Neural crest cell (in vitro differentiated cells): ENCODE measurements at regions not wholly inside any gene's neighbourhood (a gene's known extent, or its start where the extent isn't known, plus 50 kb on each side); places are given as distances from the start of the nearest gene placed in this dataset.

Experiments
- DNase-seq: peaks from one replicate; pipeline ENCODE4 v3.0.0; 2021; ENCODE audit warnings: low read depth, mixed read lengths, low spot score
- H3K27ac Mint-ChIP-seq: one replicate; pipeline ENCODE4 v1.8.0; 2021; ENCODE audit warnings: mild to moderate bottlenecking, mixed read lengths; ENCODE audit not compliant: unreplicated experiment
- H3K27me3 Mint-ChIP-seq: 2 replicates; pipeline ENCODE4 v1.8.0; 2021; ENCODE audit warnings: low read depth, mild to moderate bottlenecking, mixed read lengths
- H3K36me3 Mint-ChIP-seq: 2 replicates; pipeline ENCODE4 v1.8.0; 2021; ENCODE audit warnings: low read depth, mild to moderate bottlenecking, mixed read lengths
- H3K4me1 Mint-ChIP-seq: 2 replicates; pipeline ENCODE4 v1.8.0; 2021; ENCODE audit warnings: mixed read lengths
- H3K4me3 Mint-ChIP-seq: one replicate; pipeline ENCODE4 v1.8.0; 2021; ENCODE audit warnings: mild to moderate bottlenecking, mixed read lengths
- H3K9me3 Mint-ChIP-seq: 2 replicates; pipeline ENCODE4 v1.8.0; 2021; ENCODE audit warnings: mixed read lengths
- CTCF ChIP-seq: fragments of 200-600 bp; sonication (generic); conservative IDR thresholded peaks from 2 replicates; pipeline ENCODE4 v1.5.0; 2021; ENCODE audit warnings: antibody characterized with exemption, mild to moderate bottlenecking

GRCh38 chr7:31413766-31414165 is 73.2 kb upstream of the NEUROD6 start:
- Mint-ChIP-seq H3K27ac (no peak overlapping the region), H3K4me3 (no peak overlapping the region), H3K27me3 (no peaks in the 10 kb centered on the region), H3K36me3 (no peaks in the 10 kb centered on the region), H3K4me1 (no peaks in the 10 kb centered on the region), H3K9me3 (no peaks in the 10 kb centered on the region)
- TF ChIP-seq CTCF: no peak
- DNase-seq: no peak

- H3K27me3 Mint-ChIP-seq: no peaks in the 10 kb centered on the region
- H3K4me1 Mint-ChIP-seq: no peaks in the 10 kb centered on the region
- DNase-seq: no peak
- no peaks in the 10 kb centered on the region for H3K36me3 Mint-ChIP-seq
- H3K27ac Mint-ChIP-seq: no peak overlapping the region
- no peak for TF ChIP-seq CTCF
- H3K9me3 Mint-ChIP-seq: no peaks in the 10 kb centered on the region
- H3K4me3 Mint-ChIP-seq: no peak overlapping the region
Observed at GRCh38 chr7:31416381-31416870, 75.9 kb upstream of the NEUROD6 start.

GRCh38 chr7:31418928-31419327 is 78.4 kb upstream of the NEUROD6 start:
- Mint-ChIP-seq H3K27ac (no peak overlapping the region), H3K27me3 (no peaks in the 10 kb centered on the region), H3K9me3 (no peaks in the 10 kb centered on the region), H3K36me3 (no peaks in the 10 kb centered on the region), H3K4me1 (no peaks in the 10 kb centered on the region), H3K4me3 (no peak overlapping the region)
- TF ChIP-seq CTCF: no peak
- no peak for DNase-seq

- Mint-ChIP-seq H3K4me1 (no peaks in the 10 kb centered on the region), H3K9me3 (no peaks in the 10 kb centered on the region), H3K27ac (no peak overlapping the region), H3K36me3 (no peaks in the 10 kb centered on the region), H3K27me3 (no peaks in the 10 kb centered on the region), H3K4me3 (no peak overlapping the region)
- no peak for DNase-seq
- no peak for TF ChIP-seq CTCF
Observed at GRCh38 chr7:31419505-31420055, 79.1 kb upstream of the NEUROD6 start.

GRCh38 chr7:31420948-31421347 is 80.4 kb upstream of the NEUROD6 start:
- Mint-ChIP-seq H3K4me3 (no peak overlapping the region), H3K27ac (no peak overlapping the region), H3K36me3 (no peaks in the 10 kb centered on the region), H3K4me1 (no peaks in the 10 kb centered on the region), H3K9me3 (no peaks in the 10 kb centered on the region), H3K27me3 (no peaks in the 10 kb centered on the region)
- DNase-seq: no peak
- no peak for TF ChIP-seq CTCF
